ENCODE measurements at regions not wholly inside any gene's neighbourhood (a gene's known extent, or its start where the extent isn't known, plus 50 kb on each side); places are given as distances from the start of the nearest gene placed in this dataset.

- H3K27ac ChIP-seq (ENCODE audit: low read depth, low read length, poor library complexity, severe bottlenecking) = no peak overlapping the region
- no peaks in the 10 kb centered on the region for H3K4me1 ChIP-seq (ENCODE audit: insufficient read depth, low read length, severe bottlenecking)
Observed at GRCh38 chr2:189370719-189371118, 70.6 kb upstream of the WDR75 start.

GRCh38 chr2:189372688-189373257, 68.5 kb upstream of the WDR75 start:
- Histone ChIP-seq H4K20me1 (ENCODE audit: insufficient read depth, low read length) (no peaks in the 10 kb centered on the region), H2AFZ (ENCODE audit: low read length) (no peak overlapping the region), H3K36me3 (ENCODE audit: insufficient read depth, low read length) (no peaks in the 10 kb centered on the region), H3K27me3 (ENCODE audit: insufficient read depth, low read length) (no peaks in the 10 kb centered on the region), H3K9ac (ENCODE audit: low read length) (no peak overlapping the region), H3K4me1 (ENCODE audit: insufficient read depth, low read length, severe bottlenecking) (no peaks in the 10 kb centered on the region), H3F3A (ENCODE audit: insufficient read depth, low read length) (no peaks in the 10 kb centered on the region), H3K79me2 (ENCODE audit: insufficient read depth, low read length) (no peaks in the 10 kb centered on the region), H3K27ac (ENCODE audit: low read depth, low read length, poor library complexity, severe bottlenecking) (no peak overlapping the region), H3K9me3 (ENCODE audit: low read length) (no peaks in the 10 kb centered on the region), H3K4me2 (ENCODE audit: low read length) (no peak overlapping the region), H3K9me2 (ENCODE audit: low read depth, low read length) (no peaks in the 10 kb centered on the region), H3K4me3 (ENCODE audit: low read depth, low read length, poor library complexity, severe bottlenecking) (no peak overlapping the region)
- TF ChIP-seq CTCF (IDR thresholded peaks at IDR 0.05; ENCODE audit: low read length) (no peak), EZH2 (IDR thresholded peaks at IDR 0.05; ENCODE audit: borderline replicate concordance, low read length) (no peak)

More at GRCh38 chr2:189370719-189371118, 70.6 kb upstream of the WDR75 start:
- Histone ChIP-seq H3K9me2 (ENCODE audit: low read depth, low read length) (no peaks in the 10 kb centered on the region), H3K79me2 (ENCODE audit: insufficient read depth, low read length) (no peaks in the 10 kb centered on the region), H3K4me2 (ENCODE audit: low read length) (no peak overlapping the region), H3K27me3 (ENCODE audit: insufficient read depth, low read length) (no peaks in the 10 kb centered on the region), H3K4me3 (ENCODE audit: low read depth, low read length, poor library complexity, severe bottlenecking) (no peak overlapping the region), H3K9ac (ENCODE audit: low read length) (no peak overlapping the region), H2AFZ (ENCODE audit: low read length) (no peak overlapping the region), H3K9me3 (ENCODE audit: low read length) (no peaks in the 10 kb centered on the region), H3K36me3 (ENCODE audit: insufficient read depth, low read length) (no peaks in the 10 kb centered on the region), H4K20me1 (ENCODE audit: insufficient read depth, low read length) (no peaks in the 10 kb centered on the region), H3F3A (ENCODE audit: insufficient read depth, low read length) (no peaks in the 10 kb centered on the region)
- no peak for TF ChIP-seq EZH2 (IDR thresholded peaks at IDR 0.05; ENCODE audit: borderline replicate concordance, low read length)
- no peak for TF ChIP-seq CTCF (IDR thresholded peaks at IDR 0.05; ENCODE audit: low read length)

GRCh38 chr2:189374481-189374880, 66.8 kb upstream of the WDR75 start:
- H3K36me3 ChIP-seq (ENCODE audit: insufficient read depth, low read length) = no peaks in the 10 kb centered on the region
- no peak overlapping the region for H3K4me3 ChIP-seq (ENCODE audit: low read depth, low read length, poor library complexity, severe bottlenecking)
- no peak overlapping the region for H3K27ac ChIP-seq (ENCODE audit: low read depth, low read length, poor library complexity, severe bottlenecking)
- H3K4me1 ChIP-seq (ENCODE audit: insufficient read depth, low read length, severe bottlenecking) = no peaks in the 10 kb centered on the region
- no peaks in the 10 kb centered on the region for H3K79me2 ChIP-seq (ENCODE audit: insufficient read depth, low read length)
- H3K9ac ChIP-seq (ENCODE audit: low read length) = no peak overlapping the region
- H3K9me3 ChIP-seq (ENCODE audit: low read length) = no peaks in the 10 kb centered on the region
- H2AFZ ChIP-seq (ENCODE audit: low read length) = no peak overlapping the region
- no peaks in the 10 kb centered on the region for H4K20me1 ChIP-seq (ENCODE audit: insufficient read depth, low read length)
- H3K27me3 ChIP-seq (ENCODE audit: insufficient read depth, low read length) = no peaks in the 10 kb centered on the region
- H3F3A ChIP-seq (ENCODE audit: insufficient read depth, low read length) = no peaks in the 10 kb centered on the region
- H3K9me2 ChIP-seq (ENCODE audit: low read depth, low read length) = no peaks in the 10 kb centered on the region
- no peak overlapping the region for H3K4me2 ChIP-seq (ENCODE audit: low read length)
- TF ChIP-seq CTCF (IDR thresholded peaks at IDR 0.05; ENCODE audit: low read length) = no peak
- TF ChIP-seq EZH2 (IDR thresholded peaks at IDR 0.05; ENCODE audit: borderline replicate concordance, low read length) = no peak
